GM18858 (cell line): ENCODE measurements at regions not wholly inside any gene's neighbourhood (a gene's known extent, or its start where the extent isn't known, plus 50 kb on each side); places are given as distances from the start of the nearest gene placed in this dataset.

Experiments used
- ATAC-seq: cut with Tn5 transposase; IDR thresholded peaks from one replicate; pipeline ENCODE4 v1.9.1; 2021; ENCODE audit not compliant: unreplicated experiment

GRCh38 chr2:6054161-6054671 is 362.0 kb downstream of the SOX11 start:
- no peak for ATAC-seq

- no peak for ATAC-seq
Observed at GRCh38 chr2:6060992-6061663, 368.9 kb downstream of the SOX11 start.

- ATAC-seq, result no peak
Observed at GRCh38 chr2:6064757-6065156, 372.6 kb downstream of the SOX11 start.

- no peak for ATAC-seq
Observed at GRCh38 chr2:6065703-6066102, 373.5 kb downstream of the SOX11 start.

GRCh38 chr2:6067089-6067488 is 374.9 kb downstream of the SOX11 start:
- no peak for ATAC-seq

- no peak for ATAC-seq
Observed at GRCh38 chr2:6067806-6068205, 375.6 kb downstream of the SOX11 start.

- ATAC-seq, result no peak
Observed at GRCh38 chr2:6068429-6068828, 376.2 kb downstream of the SOX11 start.

- ATAC-seq, result no peak
Observed at GRCh38 chr2:6069381-6069780, 377.2 kb downstream of the SOX11 start.

GRCh38 chr2:6071519-6071918 is 379.3 kb downstream of the SOX11 start:
- no peak for ATAC-seq

GRCh38 chr2:6072276-6072675 is 380.1 kb downstream of the SOX11 start:
- ATAC-seq, result no peak

GRCh38 chr2:6072768-6073167 is 380.6 kb downstream of the SOX11 start:
- no peak for ATAC-seq

GRCh38 chr2:6073191-6074088 is 381.3 kb downstream of the SOX11 start:
- ATAC-seq, result no peak

GRCh38 chr2:6074089-6074643 is 382.0 kb downstream of the SOX11 start:
- no peak for ATAC-seq

- ATAC-seq, result no peak
Observed at GRCh38 chr2:6077585-6077984, 385.4 kb downstream of the SOX11 start.

- no peak for ATAC-seq
Observed at GRCh38 chr2:6078414-6078813, 386.2 kb downstream of the SOX11 start.

- no peak for ATAC-seq
Observed at GRCh38 chr2:6079405-6079804, 387.2 kb downstream of the SOX11 start.

GRCh38 chr2:6080932-6081753 is 389.0 kb downstream of the SOX11 start:
- ATAC-seq, result no peak

GRCh38 chr2:6081955-6082624 is 389.9 kb downstream of the SOX11 start:
- ATAC-seq, result no peak

- ATAC-seq, result no peak
Observed at GRCh38 chr2:6082625-6083018, 390.4 kb downstream of the SOX11 start.

- no peak for ATAC-seq
Observed at GRCh38 chr2:6083136-6083535, 391.0 kb downstream of the SOX11 start.
